Transverse colon (tissue), 4 donors: ENCODE measurements at regions not wholly inside any gene's neighbourhood (a gene's known extent, or its start where the extent isn't known, plus 50 kb on each side); places are given as distances from the start of the nearest gene placed in this dataset.

Source experiments
- CTCF ChIP-seq, 5 experiments: fragments of 200-600 bp in 3 of 5; fragments of 450-650 bp in 2 of 5; sonication (generic) in 3 of 5; IDR thresholded peaks; 1 replicate in 2 of 5; 2 replicates in 3 of 5; pipeline ENCODE4 v1.5.1; 2016 to 2017; ENCODE audit warnings: antibody characterized with exemption in 5 of 5, inconsistent platforms in 3 of 5, mild to moderate bottlenecking in 2 of 5, moderate library complexity in 1 of 5
- EP300 ChIP-seq: sonication (generic); formaldehyde crosslinking; IDR thresholded peaks from one replicate; pipeline ENCODE4 v1.6.1; 2017; ENCODE audit warnings: antibody characterized with exemption, low read depth
- POLR2A ChIP-seq: fragments of 450-650 bp; IDR thresholded peaks from one replicate; pipeline ENCODE4 v1.6.1; 2016; ENCODE audit warnings: antibody characterized with exemption, mild to moderate bottlenecking, moderate library complexity
- POLR2AphosphoS5 ChIP-seq, 3 donors: sonication (generic); formaldehyde crosslinking; IDR thresholded peaks; one replicate each; pipeline ENCODE4 v1.6.1; 2016; ENCODE audit warnings: antibody characterized with exemption in 3 of 3

- TF ChIP-seq CTCF (IDR thresholded peaks at IDR 0.05) (no peak), POLR2A (no peak), POLR2AphosphoS5 (IDR thresholded peaks at IDR 0.05) (no peak), EP300 (no peak)
These were observed 483.7 kb upstream of the INTU start for GRCh38 chr4:127149086-127149485.
